A204.1 (cell line): ENCODE measurements at regions not wholly inside any gene's neighbourhood (a gene's known extent, or its start where the extent isn't known, plus 50 kb on each side); places are given as distances from the start of the nearest gene placed in this dataset.

ENCODE experiments used
- FAIRE-seq: peaks from 2 replicates; lab custom pipeline; 2012; peaks lifted over from hg19 to GRCh38; lab: Jason Lieb, UNC

GRCh38 chr16:64823481-64824075 lies 298.3 kb downstream of the CDH11 start:
- no peak for FAIRE-seq

DNA sequence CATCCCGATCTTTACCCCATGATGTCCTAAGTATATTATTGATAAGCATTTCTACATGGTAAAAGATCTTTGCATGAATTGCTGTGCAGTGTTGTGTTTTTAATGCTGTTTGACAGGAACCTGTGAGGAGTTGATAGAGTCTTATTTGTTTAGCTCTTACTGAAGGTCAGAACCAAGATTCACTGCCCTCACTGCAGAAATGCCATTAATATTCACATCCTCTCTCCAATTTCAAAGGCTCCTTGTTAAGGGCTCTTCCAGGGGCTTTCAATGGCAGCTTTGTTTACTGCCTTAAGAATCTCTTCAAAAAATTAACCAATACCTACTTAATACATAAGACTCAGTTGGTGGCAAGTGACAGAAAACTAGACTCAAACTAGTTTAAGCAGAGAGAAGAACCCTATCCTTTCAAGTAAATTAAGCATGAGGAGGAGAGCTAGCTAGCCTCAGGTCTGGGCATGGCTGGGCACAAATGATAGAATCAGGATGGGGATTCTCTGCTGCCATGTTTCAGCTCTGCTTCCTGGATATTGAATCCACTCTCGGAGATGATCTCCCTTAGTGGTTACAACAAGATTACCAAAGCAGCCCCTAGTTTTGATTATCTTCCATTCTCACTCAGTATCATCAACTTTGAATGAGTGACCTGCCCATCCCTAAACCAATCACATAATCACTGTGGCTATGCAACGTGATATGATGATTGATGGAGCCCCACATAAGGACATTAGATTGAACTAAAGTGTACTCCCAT lies 311.8 kb downstream of the CDH11 start:
- FAIRE-seq, result no peak

DNA sequence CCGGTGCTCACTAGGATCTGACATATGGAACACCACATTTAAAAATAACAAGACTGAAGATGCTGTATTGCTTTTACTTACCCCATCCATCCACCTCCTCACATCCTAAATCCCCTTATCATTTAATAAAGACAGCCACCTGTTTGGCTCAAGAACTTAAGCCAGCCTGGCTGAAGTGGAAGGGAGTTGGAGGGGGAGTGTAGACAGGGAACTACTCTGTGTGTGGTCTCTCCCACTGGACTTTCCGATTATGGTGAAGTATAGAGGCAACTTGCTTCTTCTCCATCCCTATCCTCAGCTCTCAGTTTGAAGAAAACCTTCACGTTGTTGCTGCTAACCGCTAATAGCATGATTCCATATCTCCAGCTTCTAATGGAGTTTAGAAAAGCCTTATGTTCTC lies 313.4 kb downstream of the CDH11 start:
- no peak for FAIRE-seq

GRCh38 chr16:64791756-64792155 lies 330.1 kb downstream of the CDH11 start:
- no peak for FAIRE-seq

GRCh38 chr16:64784635-64785034 lies 337.2 kb downstream of the CDH11 start:
- no peak for FAIRE-seq

- FAIRE-seq, result no peak
These were observed 339.4 kb downstream of the CDH11 start for GRCh38 chr16:64782484-64782883.

GRCh38 chr16:64780445-64780844 lies 341.4 kb downstream of the CDH11 start:
- FAIRE-seq, result no peak

DNA sequence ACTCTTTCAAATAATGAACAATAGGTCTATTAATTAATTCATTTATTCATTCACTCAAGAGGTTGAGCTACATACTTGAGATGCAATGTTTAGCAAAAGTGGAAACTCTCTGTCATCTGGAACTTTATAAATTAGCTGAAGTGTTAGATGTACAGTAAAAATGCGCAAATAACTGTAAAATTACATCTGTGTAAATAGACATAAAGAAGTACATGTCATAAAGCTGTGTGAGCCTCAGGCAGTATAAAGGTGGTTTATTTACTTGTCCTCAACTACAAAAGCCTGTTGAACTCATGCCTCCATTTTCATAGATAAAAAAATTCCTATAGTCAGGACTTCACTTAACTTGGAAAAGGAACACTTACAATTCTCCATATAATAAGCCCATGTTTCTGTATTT lies 343.1 kb downstream of the CDH11 start:
- FAIRE-seq, result no peak

DNA sequence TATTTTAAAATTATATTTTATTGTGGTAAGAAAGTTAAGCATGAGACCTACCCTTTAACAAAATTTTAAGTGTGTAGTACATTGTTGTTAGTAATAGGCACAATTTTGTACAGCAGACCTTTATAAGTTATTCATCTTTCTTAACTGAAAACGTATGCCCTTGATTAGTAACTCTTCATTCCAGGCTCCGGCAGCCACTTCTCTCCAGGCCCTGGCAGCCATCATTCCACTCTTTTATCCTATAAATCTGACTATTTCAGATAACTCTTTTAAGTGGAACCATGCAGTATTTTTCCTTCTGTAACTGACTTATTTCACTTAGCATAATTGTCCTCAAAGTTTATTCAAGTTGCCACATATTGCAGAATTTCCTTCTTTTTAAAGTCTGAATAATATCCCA lies 348.2 kb downstream of the CDH11 start:
- FAIRE-seq, result no peak

DNA sequence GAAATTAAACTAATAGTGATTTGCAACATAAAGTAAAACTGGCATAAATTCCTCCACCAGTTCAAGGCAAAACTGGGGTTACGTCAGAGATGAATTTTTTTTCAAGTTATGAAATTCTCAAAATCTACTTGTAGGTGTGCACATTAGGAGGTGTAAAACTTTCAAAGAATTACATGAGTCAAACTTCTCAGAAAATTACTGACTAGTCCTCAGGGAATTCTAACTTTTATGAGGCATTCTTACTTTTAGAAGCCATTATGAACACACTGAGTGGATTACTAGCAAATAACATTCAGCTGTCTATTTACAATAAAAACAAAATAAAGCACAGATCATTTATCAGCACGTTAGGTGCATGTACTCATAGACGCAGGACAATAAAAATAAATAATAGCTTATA lies 348.7 kb downstream of the CDH11 start:
- FAIRE-seq, result no peak

- FAIRE-seq, result no peak
These were observed 350.6 kb downstream of the CDH11 start for GRCh38 chr16:64771273-64771672.

GRCh38 chr16:64762211-64762610 lies 359.7 kb downstream of the CDH11 start:
- FAIRE-seq, result no peak

- no peak for FAIRE-seq
These were observed 367.6 kb downstream of the CDH11 start for GRCh38 chr16:64754279-64754678.

DNA sequence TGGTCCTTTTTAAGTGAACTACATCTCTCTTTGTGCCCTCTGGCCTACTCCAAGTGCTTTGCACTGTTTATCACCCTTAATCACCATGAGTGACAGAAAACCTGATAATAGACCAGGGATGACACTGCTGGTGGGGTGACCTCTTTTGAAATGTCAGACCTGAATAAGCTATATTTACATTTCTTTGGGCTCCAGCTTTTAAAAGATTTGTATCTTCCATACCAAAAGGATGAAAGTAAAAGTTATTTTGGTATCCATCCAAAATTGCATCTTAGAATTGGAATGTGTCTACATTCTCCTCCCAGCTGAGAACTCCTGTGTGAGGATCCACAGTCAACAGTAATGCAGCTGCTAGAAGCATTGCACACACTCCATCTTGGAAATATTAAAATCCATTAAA lies 370.0 kb downstream of the CDH11 start:
- no peak for FAIRE-seq

DNA sequence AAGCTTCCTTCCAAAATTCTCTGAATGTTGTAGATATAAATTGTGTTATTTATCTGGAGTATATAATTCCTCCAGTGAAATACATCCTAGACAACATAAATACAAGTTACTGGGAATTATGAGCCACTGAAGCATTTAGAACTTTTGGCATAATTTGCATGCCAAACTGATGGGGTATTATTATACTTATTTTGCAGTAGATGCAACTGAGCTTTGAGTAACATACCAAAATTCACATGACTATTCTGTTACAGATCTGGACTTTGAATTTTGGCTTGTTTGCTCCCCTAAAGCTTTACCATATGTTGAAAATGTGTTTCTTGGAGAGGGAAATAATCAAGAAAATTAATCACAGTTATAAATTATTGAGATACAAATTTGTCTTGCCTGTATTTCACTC lies 372.5 kb downstream of the CDH11 start:
- FAIRE-seq, result no peak

- FAIRE-seq, result no peak
These were observed 376.5 kb downstream of the CDH11 start for GRCh38 chr16:64745258-64745930.

DNA sequence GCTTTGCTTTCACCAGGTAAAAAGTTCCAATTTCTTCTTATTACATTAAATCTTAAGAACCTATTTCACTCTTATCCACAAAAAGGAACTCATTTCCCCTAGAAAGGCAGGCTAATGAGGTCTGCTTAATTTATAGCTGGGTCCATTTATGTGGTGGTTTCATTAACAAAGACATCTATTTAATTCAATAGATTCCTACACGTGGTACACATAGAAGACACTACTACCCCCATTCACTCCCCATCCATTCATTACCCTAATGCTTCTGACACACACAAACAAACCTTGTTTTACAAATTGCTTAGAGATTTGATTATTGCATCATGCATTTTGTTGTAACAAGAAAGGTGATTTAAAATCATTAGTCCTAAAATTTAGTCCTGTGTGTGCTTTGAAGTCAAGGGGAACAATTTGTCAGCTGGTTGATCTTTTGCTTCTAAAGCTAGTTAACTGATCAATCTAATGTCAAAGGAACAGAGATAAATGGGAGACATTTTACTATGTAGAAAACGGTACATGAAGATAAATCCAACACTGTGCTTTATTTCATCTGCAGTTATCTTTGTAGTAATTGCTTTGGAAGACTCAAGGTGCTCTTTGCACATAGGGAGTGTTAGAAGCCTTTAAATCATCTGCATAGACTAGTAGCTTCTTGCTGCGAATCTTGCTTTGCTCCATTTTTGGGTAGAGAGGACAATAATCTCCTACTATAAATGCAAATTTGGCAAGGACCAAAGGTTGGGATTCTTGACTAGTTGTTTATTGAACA lies 379.2 kb downstream of the CDH11 start:
- FAIRE-seq, result no peak

DNA sequence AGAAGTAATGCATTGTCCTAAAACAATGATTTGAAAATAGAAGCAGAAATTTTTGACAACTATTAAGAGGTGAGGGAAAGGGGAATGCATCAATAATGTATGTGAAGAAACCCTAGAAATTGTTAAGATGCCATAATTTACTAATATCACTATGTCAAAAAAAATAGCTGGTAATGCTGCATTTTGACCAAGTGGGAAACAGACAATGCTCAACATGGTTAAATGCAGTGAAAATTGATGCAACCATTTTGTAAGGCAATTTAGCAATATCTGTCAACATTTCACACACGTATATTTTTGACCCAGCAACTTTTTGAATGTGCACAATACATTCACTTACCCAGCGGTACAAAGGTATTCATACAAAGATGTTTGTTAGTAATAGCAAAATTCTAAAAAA lies 381.6 kb downstream of the CDH11 start:
- no peak for FAIRE-seq

- FAIRE-seq, result no peak
These were observed 383.4 kb downstream of the CDH11 start for GRCh38 chr16:64738321-64738960.

DNA sequence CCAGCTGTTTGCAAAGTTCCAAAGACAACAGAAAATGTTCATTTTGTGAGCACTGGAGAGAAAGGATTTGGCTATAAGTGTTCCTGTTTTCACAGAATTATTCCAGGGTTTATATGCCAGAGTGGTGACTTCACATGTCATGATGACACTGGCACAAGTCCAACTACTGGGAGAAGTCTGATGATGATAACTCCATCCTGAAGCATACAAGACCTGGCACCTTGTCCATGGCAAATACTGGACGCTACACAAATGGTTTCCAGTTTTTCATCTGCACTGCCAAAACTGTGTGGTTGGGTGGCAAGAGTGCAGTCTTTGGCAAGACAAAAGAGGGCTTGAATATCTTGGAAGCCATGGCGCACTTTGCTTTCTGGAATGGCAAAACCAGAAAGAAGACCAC lies 385.0 kb downstream of the CDH11 start:
- no peak for FAIRE-seq

GRCh38 chr16:64731891-64732290 lies 390.0 kb downstream of the CDH11 start:
- FAIRE-seq, result no peak

GRCh38 chr16:64730261-64730660 lies 391.6 kb downstream of the CDH11 start:
- FAIRE-seq, result no peak
